Cardiac fibroblast (primary cell): ENCODE measurements at regions not wholly inside any gene's neighbourhood (a gene's known extent, or its start where the extent isn't known, plus 50 kb on each side); places are given as distances from the start of the nearest gene placed in this dataset.
"Not testable (repeated sequence)": the region's sequence is repeated elsewhere in the genome, so short reads cannot be mapped to it uniquely, and the experiment has no call there.

Source experiments
- DNase-seq, 2 donors: peaks; one replicate each; pipeline versions ENCODE4 v3.0.0 to v3.0.0-alpha.2; 2010; ENCODE audit warnings: low read depth in 2 of 2
- H3K4me3 ChIP-seq, 2 donors: replicated peaks in 1 of 2; 1 replicate in 1 of 2; 2 replicates in 1 of 2; pipeline ENCODE4 v1.5.1; 2011; ENCODE audit warnings: low read depth in 2 of 2, low read length in 2 of 2, mild to moderate bottlenecking in 2 of 2, moderate library complexity in 1 of 2
- TF ChIP-seq, protein P1 (sequence below): IDR thresholded peaks from one replicate; pipeline ENCODE4 v1.5.1; 2011; ENCODE audit warnings: low read depth, mild to moderate bottlenecking, low read length, inconsistent platforms

DNA sequence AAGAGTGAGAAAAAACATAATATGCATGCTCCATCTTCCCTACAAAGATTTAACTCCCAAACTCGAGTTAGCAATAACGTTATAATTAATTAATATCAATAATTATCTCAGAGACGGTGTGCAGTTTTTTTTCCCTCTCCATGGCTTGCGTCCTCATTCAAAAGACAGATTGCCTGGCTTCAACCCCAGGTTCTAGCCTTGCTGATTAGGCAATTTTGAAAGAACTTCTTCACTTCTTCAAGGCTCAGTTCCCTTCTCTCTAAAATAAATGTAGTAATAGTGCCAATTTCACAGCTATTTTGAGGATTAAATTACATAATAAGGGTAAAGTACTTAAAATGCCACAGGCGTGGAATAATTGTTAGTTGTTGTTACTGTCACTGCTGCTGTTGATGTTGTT lies 876.1 kb upstream of the GBE1 start:
- TF ChIP-seq, protein P1, sequence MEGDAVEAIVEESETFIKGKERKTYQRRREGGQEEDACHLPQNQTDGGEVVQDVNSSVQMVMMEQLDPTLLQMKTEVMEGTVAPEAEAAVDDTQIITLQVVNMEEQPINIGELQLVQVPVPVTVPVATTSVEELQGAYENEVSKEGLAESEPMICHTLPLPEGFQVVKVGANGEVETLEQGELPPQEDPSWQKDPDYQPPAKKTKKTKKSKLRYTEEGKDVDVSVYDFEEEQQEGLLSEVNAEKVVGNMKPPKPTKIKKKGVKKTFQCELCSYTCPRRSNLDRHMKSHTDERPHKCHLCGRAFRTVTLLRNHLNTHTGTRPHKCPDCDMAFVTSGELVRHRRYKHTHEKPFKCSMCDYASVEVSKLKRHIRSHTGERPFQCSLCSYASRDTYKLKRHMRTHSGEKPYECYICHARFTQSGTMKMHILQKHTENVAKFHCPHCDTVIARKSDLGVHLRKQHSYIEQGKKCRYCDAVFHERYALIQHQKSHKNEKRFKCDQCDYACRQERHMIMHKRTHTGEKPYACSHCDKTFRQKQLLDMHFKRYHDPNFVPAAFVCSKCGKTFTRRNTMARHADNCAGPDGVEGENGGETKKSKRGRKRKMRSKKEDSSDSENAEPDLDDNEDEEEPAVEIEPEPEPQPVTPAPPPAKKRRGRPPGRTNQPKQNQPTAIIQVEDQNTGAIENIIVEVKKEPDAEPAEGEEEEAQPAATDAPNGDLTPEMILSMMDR = no peak
- H3K4me3 ChIP-seq = no peak overlapping the region
- no peak for DNase-seq

DNA sequence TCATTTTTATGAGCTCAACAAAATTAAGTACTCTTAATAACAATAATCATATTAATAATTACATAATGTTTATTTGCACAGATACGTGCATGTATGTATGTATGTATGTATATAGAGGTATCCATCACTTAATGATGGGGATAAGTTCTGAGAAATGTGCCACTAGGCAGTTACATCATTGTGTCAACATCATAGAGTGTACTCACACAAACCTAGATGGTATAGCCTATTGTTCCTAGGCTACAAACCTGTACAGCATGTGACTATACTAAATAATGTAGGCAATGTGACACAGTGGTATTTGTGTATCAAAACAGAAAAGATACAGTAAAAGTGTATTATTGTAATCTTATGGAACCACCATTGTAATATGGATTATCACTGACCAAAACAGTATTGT lies 874.7 kb upstream of the GBE1 start:
- DNase-seq = no peak
- H3K4me3 ChIP-seq = no peak overlapping the region
- TF ChIP-seq, protein P1 = no peak

DNA sequence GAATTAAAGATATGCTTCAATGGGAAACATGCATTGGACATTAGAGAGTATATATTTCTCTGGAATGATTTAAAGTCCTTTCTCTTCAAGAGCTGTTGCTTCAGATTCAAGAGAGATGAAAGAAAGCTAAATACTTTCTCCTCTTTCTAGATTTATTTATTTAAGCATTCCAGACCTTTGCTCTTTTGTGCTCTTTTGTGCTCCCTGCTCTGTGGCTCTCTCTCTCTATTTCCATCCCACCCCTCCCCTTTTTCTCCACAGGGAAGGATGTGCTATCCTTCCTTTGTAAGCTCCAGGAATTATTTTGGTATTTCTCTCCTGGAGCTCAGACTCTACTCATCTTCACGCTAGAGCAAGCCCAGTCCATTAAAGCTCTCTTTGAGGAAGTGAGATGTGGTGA lies 871.9 kb upstream of the GBE1 start:
- TF ChIP-seq, protein P1 = no peak
- no peak for DNase-seq

DNA sequence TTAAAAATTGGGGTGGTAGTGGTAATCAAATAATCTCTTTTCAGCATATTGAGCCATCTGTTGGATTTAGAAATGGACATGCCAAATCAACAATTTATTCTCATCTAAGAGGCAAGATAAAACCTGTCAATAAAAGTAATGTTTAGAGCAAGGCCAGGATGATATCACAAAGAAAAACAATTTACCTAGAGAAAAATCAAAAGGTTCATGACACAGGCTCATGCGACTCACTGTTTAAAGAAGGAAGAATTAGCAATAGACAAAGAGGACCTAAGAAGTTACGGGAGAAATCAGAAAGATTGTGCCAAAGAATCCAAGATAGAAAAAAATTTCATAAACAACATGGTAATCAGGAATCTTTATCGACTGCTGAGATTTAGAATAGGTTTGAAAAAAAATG lies 868.5 kb upstream of the GBE1 start:
- H3K4me3 ChIP-seq = no peak overlapping the region
- DNase-seq = no peak
- TF ChIP-seq, protein P1 = no peak

More for the DNA sequence above, 871.9 kb upstream of the GBE1 start:
- H3K4me3 ChIP-seq = no peak overlapping the region

DNA sequence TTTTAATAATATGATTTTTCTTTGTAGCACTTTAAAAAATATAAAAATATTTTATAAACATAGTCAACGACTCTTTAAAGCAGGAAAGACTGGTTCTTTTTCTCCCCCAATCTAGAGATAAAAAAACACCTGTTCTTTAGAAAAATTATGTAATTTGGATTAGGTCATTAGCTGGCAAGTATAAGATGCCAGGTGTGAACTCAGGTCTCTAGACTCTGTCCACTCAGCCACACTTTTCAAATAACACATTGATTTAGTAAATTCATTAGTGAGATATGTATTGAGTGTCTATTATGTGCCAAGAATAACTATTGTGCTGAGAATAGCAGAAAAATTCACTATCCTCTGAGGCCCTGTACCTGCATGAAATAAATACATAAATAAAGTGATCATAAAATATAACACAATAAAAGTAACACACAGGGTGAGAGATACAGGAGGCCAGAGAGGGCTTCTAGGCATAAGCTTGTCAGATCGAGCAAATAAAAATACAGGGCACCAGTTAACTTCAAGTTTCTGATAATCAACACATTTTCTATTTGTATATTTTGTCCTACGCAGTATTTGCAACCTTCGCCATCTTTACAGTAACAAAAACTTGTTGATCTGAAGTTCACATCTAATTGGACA lies 867.1 kb upstream of the GBE1 start:
- no peak for DNase-seq
- H3K4me3 ChIP-seq = no peak overlapping the region

DNA sequence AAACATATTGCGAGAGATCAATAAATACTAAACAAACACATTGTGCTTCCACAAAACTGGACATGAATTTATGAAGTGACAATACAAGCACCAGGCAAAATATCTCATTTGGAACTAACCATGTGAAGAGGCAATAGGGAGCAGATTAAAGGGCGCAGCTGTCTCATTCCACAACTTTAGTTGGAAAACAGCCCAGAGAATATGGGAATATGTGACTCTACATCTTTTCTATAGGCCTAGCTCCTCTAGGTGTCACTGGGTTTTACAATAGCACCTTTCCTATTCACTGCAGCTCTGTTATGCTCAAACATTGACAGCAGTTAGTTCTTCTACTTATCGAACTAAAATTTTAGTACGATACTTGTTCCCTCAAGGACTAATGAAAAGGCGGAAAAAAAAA lies 866.3 kb upstream of the GBE1 start:
- DNase-seq = no peak
- no peak overlapping the region for H3K4me3 ChIP-seq
- TF ChIP-seq, protein P1 = no peak

More for the DNA sequence above, 867.1 kb upstream of the GBE1 start:
- TF ChIP-seq, protein P1 = no peak

DNA sequence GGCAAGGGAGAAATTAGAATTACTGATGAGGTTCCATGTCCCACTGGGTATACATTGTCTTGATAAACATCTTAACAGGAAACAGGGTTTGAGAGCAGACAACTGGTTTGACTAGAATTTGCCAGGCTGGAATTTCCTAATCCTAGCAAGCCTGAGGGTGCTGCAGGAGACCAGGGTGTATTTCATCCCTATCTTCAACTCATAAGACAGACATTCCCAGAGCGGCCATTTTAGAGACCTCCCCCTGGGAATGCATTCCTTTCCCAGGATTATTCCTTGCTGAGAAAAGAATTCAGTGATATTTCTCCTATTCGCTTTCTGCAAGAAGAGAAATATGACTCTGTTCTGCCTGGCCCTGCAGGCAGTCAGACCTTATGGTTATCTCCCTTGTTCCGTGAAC lies 859.3 kb upstream of the GBE1 start:
- not testable (repeated sequence) for H3K4me3 ChIP-seq, DNase-seq
